GM18499 (cell line): ENCODE measurements at regions not wholly inside any gene's neighbourhood (a gene's known extent, or its start where the extent isn't known, plus 50 kb on each side); places are given as distances from the start of the nearest gene placed in this dataset.
"Not testable (repeated sequence)": the region's sequence is repeated elsewhere in the genome, so short reads cannot be mapped to it uniquely, and the experiment has no call there.

Experiments used
- ATAC-seq: cut with Tn5 transposase; IDR thresholded peaks from one replicate; pipeline ENCODE4 v1.9.1; 2021; ENCODE audit warnings: moderate number of reproducible peaks; ENCODE audit not compliant: insufficient read depth, unreplicated experiment

GRCh38 chr3:14057701-14058100 lies 67.0 kb downstream of the CHCHD4 start:
- ATAC-seq: no peak

DNA sequence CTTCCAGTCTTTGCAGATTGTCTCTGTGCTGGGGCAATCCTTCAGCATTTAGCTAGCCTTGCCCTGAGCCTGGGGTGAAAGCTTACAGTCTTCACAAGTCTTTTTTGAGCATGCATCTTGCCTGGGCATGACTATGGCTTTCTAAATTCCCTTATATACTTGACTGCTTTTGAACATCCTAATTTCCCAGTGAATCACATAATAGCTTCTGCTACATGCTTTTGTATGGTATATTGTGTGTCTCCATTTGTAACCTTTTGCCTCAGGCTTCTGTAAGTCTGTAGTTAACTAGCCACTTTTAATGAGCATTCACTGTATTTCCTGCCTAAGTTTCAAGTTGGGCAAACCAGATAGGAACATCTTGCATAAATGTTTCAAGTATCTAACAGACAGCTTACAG lies 76.8 kb downstream of the CHCHD4 start:
- ATAC-seq: no peak

DNA sequence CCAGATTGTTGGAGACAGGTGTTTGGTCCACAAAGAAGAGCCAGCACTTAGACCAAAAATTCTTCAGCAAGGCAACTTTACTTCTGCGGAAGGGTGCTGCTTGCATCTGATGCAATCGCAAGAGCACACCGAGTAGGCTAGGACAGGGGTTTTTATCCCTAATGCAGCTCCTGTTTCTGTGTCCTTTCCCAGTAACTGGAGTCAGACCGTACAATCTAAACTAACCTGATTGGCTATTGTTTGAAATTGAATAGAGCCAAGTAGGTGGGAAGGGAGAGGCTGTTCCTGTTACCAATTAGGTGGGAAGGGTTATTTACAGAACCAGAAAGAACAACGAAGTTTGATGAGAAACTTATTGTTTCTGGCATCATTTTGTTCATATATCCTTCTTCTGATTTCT lies 77.6 kb downstream of the CHCHD4 start:
- ATAC-seq: no peak

GRCh38 chr3:14042680-14043079 lies 82.0 kb downstream of the CHCHD4 start:
- ATAC-seq: no peak

DNA sequence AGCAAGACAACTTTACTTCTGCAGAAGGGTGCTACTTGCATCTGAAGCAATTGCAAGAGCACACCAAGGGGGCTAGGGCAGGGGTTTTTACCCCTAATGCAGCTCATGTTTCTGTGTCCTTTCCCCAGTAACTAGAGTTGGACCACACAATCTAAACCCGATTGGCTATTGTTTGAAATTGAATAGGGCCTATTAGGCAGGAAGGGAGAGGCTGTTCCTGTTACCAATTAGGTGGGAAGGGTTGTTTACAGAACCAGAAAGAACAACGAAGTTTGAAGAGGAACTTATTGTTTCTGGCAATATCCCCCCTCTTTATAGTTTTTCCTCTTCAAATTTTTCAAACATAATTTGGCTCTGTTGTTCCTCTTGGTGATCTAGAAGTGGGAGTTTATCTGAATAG lies 85.5 kb downstream of the CHCHD4 start:
- no peak for ATAC-seq

DNA sequence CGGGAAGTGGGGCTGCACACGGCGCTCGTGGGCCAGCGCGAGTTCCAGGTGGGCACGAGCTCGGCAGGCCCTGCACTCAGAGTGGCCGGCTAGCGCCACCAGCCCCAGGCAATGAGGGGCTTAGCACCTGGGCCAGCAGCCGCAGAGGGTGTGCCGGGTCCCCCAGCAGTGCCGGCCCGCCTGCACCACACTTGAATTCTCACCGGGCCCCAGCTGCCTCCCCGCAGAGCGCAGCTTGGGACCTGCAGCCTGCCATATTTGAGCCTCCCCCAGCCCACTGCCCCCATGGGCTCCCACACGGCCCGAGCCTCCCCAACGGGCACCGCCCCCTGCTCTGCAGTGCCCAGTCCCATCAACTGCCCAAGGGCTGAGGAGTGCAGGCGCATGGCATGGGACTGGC lies 87.5 kb downstream of the CHCHD4 start:
- no peak for ATAC-seq

DNA sequence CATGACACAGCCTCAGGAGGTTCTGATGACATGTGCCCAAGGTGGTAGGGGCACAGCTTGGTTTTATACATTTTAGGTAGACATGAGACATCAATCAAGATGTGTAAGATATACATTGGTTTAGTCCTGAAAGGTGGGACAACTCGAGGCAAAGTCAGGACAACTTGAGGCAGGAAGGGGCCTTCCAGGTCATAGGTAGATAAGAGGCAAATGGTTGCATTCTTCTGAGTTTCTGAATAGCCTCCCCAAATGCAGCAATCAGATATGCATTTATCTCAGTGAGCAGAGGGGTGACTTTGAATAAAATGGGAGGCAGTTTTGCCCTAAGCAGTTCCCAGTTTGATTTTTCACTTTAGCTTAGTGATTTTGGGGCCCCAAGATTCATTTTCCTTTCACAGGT lies 91.6 kb downstream of the CHCHD4 start:
- no peak for ATAC-seq

- no peak for ATAC-seq
These were observed 93.4 kb downstream of the CHCHD4 start for GRCh38 chr3:14031271-14031670.

DNA sequence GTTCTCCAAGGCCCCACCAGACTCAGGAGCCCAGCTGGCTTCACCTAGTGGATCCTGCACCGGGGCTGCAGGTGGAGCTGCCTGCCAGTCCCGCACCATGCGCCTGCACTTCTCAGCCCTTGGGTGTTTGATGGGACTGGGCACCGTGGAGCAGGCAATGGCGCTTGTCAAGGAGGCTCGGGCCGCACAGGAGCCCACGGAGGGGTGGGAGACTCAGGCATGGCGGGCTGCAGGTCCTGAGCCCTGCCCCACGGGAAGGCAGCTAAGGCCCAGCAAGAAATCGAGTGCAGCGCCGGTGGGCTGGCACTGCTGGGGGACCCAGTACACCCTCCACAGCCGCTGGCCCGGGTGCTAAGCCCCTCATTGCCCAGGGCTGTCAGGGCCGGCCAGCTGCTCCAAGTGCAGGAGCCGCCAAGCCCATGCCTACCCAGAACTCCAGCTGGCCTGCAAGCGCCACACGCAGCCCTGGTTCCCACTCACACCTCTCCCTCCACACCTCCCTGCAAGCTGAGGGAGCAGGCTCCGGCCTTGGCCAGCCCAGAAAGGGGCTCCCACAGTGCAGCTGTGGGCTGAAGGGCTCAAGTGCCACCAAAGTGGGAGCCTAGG lies 95.2 kb downstream of the CHCHD4 start:
- not testable (repeated sequence) for ATAC-seq

DNA sequence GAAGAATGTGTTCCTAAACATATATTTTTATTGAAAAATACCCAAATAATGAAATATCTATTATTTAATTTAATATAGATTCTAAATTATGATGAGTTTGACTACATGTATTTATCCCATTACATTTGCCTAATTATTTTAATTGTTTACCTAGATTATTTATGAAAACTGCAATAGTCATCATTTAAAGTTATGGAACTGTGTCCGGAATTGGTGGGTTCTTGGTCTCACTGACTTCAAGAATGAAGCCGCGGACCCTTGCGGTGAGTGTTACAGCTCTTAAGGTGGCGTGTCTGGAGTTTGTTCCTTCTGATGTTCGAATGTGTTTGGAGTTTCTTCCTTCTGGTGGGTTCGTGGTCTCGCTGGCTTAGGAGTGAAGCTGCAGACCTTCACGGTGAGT lies 96.5 kb downstream of the CHCHD4 start:
- ATAC-seq: not testable (repeated sequence)

GRCh38 chr3:14019459-14019858 lies 105.2 kb downstream of the CHCHD4 start:
- ATAC-seq: no peak

DNA sequence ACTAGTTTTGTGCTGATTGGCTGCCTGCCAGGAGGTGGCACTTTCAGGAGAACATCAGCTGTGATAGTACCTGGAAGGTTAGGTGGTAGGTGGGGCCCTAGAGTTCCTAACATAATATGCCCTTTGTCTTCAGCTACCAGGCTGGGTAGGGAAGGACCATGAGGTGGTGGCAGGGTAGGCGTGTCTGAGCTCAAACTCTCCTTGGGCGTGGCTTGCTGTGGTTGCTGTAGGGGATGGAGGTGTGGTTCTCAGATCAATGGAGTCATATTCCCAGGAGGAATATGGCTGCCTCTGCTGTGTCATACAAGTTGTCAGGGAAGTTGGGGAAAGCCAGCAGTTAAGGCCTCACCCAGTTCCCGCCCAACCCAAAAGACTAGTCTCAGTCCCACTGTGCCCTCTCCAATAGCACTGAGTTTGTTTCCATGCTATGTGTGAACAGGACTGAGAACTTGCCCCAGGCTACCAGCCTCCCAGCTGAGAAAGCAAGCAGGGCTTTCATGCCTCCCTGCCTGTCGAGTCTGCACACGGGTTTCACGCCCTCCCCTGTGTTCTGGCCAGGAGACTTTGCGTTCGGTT lies 107.7 kb downstream of the CHCHD4 start:
- no peak for ATAC-seq

DNA sequence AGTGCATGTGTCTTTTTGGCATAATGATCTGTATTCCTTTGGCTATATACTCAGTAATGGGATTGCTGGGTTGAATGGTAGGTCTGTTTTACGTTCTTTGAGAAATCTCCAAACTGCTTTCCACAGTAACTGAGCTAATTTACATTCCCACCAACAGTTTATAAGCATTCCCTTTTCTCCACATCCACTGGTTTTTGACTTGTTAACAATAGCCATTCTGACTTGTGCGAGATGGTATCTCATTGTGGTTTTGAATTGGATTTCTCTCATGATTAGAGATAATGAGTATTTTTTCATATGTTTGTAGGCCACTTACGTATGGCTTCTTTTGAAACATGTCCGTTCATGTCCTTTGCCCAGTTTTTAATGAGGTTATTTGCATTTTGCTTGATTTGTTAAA lies 117.7 kb downstream of the CHCHD4 start:
- ATAC-seq: no peak

DNA sequence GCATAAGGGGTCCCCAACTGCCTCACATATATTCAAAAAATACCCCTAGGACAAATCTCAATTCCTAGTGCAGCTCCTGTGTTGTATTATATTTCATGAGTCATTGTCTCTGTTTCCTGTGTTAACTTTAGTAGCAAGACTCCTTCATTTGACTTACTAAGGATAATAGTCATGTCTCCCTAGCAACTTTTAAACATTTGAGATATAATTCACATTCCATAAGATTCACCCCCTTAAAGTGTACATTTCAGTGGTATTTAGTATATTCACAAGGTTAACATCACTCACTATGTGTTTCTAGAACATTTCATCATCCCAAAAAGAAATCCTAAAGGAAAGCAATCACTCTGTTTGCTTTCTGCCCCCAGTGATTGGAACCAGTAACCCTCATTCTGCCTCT lies 121.3 kb upstream of the WNT7A start:
- ATAC-seq: no peak

GRCh38 chr3:14000556-14000955 lies 120.7 kb upstream of the WNT7A start:
- ATAC-seq: no peak

DNA sequence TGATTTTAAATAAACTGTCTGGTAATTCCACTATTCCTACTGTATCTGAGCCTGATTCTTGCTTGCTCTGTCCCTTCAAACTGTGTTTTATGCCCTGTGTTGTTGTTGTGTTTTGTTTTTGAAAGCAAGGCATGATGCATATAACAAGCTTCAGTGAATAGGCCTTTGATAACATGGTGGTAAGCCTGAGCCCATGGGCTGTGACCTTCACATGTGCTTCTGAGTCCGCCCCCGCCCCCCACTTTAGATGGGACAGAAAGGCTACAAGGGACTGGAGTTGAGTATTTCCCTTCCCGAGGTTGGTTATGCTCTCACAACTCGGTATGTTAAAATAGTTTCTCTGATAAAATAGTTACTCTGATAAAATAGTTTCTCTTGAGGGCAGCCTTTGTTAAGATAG lies 119.0 kb upstream of the WNT7A start:
- ATAC-seq: no peak

DNA sequence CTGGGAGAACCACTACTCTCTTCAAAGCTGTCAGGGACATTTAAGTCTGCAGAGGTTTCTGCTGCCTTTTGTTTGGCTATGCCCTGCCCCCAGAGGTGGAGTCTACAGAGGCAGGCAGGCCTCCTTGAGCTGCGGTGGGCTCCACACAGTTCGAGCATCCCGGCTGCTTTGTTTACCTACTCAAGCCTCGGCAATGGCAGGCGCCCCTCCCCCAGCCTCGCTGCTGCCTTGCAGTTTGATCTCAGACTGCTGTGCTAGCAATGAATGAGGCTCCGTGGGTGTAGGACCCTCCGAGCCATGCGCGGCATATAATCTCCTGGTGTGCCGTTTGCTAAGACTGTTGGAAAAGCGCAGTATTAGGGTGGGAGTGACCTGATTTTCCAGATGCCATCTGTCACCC lies 115.3 kb upstream of the WNT7A start:
- not testable (repeated sequence) for ATAC-seq

DNA sequence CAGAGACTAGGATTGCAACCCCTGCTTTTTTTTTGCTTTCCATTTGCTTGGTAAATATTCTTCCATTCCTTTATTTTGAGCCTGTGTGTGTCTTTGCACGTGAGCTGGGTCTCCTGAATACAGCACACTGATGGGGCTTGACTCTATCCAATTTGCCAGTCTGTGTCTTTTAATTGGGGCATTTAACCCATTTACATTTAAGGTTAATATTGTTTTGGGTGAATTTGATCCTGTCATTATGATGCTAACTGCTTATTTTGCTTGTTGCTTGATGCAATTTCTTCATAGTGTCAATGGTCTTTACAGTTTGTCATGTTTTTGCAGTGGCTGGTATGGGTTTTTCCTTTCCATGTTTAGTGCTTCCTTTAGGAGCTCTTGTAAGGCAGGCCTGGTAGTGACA lies 109.1 kb upstream of the WNT7A start:
- not testable (repeated sequence) for ATAC-seq

DNA sequence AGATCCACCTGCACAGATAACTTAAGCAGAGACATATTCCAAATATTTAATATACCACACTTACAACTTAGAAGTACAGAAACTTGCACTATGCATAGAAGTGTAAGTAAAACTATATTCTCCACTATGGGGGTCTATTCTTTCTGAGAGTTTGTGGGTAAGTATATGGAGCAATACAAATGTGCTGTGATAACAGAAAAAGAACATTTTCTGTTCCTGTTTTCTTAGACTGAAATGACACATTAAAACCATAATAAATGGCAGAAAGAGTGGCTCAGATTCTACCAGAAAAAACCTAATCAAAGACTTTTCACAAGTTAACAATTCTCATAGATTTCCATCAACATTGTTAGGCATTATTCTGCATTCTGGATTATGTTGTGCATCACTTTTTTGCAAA lies 96.6 kb upstream of the WNT7A start:
- ATAC-seq: peak; percentile 63

DNA sequence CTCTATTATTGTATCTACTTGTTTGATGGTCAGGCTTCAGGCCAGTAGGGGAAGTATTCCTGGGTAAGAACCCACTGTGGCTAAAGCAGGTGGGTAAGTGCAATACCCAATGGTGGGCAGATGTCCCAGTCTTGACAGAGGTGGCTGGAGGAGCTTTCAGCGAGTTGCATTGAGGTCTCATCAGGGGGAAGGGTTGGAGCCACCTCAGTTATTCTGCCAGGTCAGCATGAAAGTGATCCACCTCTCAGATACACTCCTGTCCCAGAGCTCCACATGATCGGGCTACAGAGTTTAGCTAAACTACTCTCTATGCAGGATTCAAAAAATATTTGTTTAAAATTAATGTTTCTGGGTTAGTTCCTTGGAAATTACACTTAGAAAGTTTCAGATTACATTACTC lies 95.8 kb upstream of the WNT7A start:
- no peak for ATAC-seq

- ATAC-seq: no peak
These were observed 93.0 kb upstream of the WNT7A start for GRCh38 chr3:13972679-13973379.

DNA sequence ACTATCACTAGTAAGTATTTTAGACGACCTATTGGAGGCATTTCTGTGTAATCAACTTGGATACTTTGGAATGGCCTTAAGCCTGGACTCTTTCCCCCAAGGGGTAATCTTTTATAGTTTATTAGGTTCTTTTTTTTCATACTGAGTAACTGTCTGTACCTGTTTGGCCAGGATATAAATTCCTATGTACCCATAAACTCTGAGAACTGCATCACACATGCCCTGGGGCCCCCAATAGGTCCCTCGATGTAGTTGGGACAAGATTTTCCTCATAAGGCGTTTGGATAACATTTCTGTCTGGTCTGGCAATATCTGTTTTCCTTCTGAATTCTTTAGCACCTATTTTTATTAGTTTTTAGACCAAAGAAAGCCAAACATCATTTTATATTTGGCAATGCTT lies 86.4 kb upstream of the WNT7A start:
- no peak for ATAC-seq
